ENCODE measurements at regions not wholly inside any gene's neighbourhood (a gene's known extent, or its start where the extent isn't known, plus 50 kb on each side); places are given as distances from the start of the nearest gene placed in this dataset.

GRCh38 chr22:49606562-49607290 lies 220.9 kb downstream of the BRD1 start:
- H3K4me1 ChIP-seq (ENCODE audit: insufficient read depth, low read length), result no peaks in the 10 kb centered on the region
- no peak overlapping the region for H3K9ac ChIP-seq (ENCODE audit: low read length)
- H3K36me3 ChIP-seq (ENCODE audit: insufficient read depth, low read length), result no peaks in the 10 kb centered on the region
- H3K4me3 ChIP-seq (ENCODE audit: low read depth in 1 of 2, low read length in 2 of 2), result no peak overlapping the region
- no peak overlapping the region for H3K27ac ChIP-seq (ENCODE audit: low read depth, low read length)
- H3K27me3 ChIP-seq (ENCODE audit: control insufficient read depth in 1 of 2, insufficient read depth in 2 of 2, low read length in 2 of 2), result no peaks in the 10 kb centered on the region
- no peaks in the 10 kb centered on the region for H3K9me3 ChIP-seq (ENCODE audit: low read length)

GRCh38 chr22:49604732-49605302 lies 222.9 kb downstream of the BRD1 start:
- no peak overlapping the region for H3K27ac ChIP-seq (ENCODE audit: low read depth, low read length)
- H3K9ac ChIP-seq (ENCODE audit: low read length), result no peak overlapping the region
- H3K4me1 ChIP-seq (ENCODE audit: insufficient read depth, low read length), result no peaks in the 10 kb centered on the region
- H3K36me3 ChIP-seq (ENCODE audit: insufficient read depth, low read length), result no peaks in the 10 kb centered on the region
- H3K4me3 ChIP-seq (ENCODE audit: low read depth in 1 of 2, low read length in 2 of 2), result no peak overlapping the region
- no peaks in the 10 kb centered on the region for H3K9me3 ChIP-seq (ENCODE audit: low read length)
- H3K27me3 ChIP-seq (ENCODE audit: control insufficient read depth in 1 of 2, insufficient read depth in 2 of 2, low read length in 2 of 2), result no peaks in the 10 kb centered on the region

- no peak overlapping the region for H3K4me3 ChIP-seq (ENCODE audit: low read depth in 1 of 2, low read length in 2 of 2)
- H3K27me3 ChIP-seq (ENCODE audit: control insufficient read depth in 1 of 2, insufficient read depth in 2 of 2, low read length in 2 of 2), result no peaks in the 10 kb centered on the region
- no peak overlapping the region for H3K27ac ChIP-seq (ENCODE audit: low read depth, low read length)
- no peaks in the 10 kb centered on the region for H3K4me1 ChIP-seq (ENCODE audit: insufficient read depth, low read length)
- H3K9me3 ChIP-seq (ENCODE audit: low read length), result no peaks in the 10 kb centered on the region
- H3K9ac ChIP-seq (ENCODE audit: low read length), result no peak overlapping the region
- H3K36me3 ChIP-seq (ENCODE audit: insufficient read depth, low read length), result no peaks in the 10 kb centered on the region
These were observed 224.7 kb downstream of the BRD1 start for GRCh38 chr22:49603016-49603415.

GRCh38 chr22:49602481-49602880 lies 225.2 kb downstream of the BRD1 start:
- H3K4me1 ChIP-seq (ENCODE audit: insufficient read depth, low read length), result no peaks in the 10 kb centered on the region
- no peaks in the 10 kb centered on the region for H3K36me3 ChIP-seq (ENCODE audit: insufficient read depth, low read length)
- H3K27ac ChIP-seq (ENCODE audit: low read depth, low read length), result no peak overlapping the region

GRCh38 chr22:49601614-49602321 lies 225.9 kb downstream of the BRD1 start:
- no peaks in the 10 kb centered on the region for H3K4me1 ChIP-seq (ENCODE audit: insufficient read depth, low read length)
- no peak overlapping the region for H3K27ac ChIP-seq (ENCODE audit: low read depth, low read length)
- H3K4me3 ChIP-seq (ENCODE audit: low read depth in 1 of 2, low read length in 2 of 2), result no peak overlapping the region
- no peaks in the 10 kb centered on the region for H3K9me3 ChIP-seq (ENCODE audit: low read length)
- H3K27me3 ChIP-seq (ENCODE audit: control insufficient read depth in 1 of 2, insufficient read depth in 2 of 2, low read length in 2 of 2), result no peaks in the 10 kb centered on the region
- H3K36me3 ChIP-seq (ENCODE audit: insufficient read depth, low read length), result no peaks in the 10 kb centered on the region
- H3K9ac ChIP-seq (ENCODE audit: low read length), result no peak overlapping the region

More at GRCh38 chr22:49602481-49602880, 225.2 kb downstream of the BRD1 start:
- H3K27me3 ChIP-seq (ENCODE audit: control insufficient read depth in 1 of 2, insufficient read depth in 2 of 2, low read length in 2 of 2), result no peaks in the 10 kb centered on the region
- H3K9me3 ChIP-seq (ENCODE audit: low read length), result no peaks in the 10 kb centered on the region
- H3K4me3 ChIP-seq (ENCODE audit: low read depth in 1 of 2, low read length in 2 of 2), result no peak overlapping the region
- H3K9ac ChIP-seq (ENCODE audit: low read length), result no peak overlapping the region

- Histone ChIP-seq H3K36me3 (ENCODE audit: insufficient read depth, low read length) (no peaks in the 10 kb centered on the region), H3K9ac (ENCODE audit: low read length) (no peak overlapping the region), H3K27ac (ENCODE audit: low read depth, low read length) (no peak overlapping the region)
These were observed 226.7 kb downstream of the BRD1 start for GRCh38 chr22:49600891-49601431.

GRCh38 chr22:49600468-49600867 lies 227.2 kb downstream of the BRD1 start:
- no peak overlapping the region for H3K9ac ChIP-seq (ENCODE audit: low read length)
- no peaks in the 10 kb centered on the region for H3K27me3 ChIP-seq (ENCODE audit: control insufficient read depth in 1 of 2, insufficient read depth in 2 of 2, low read length in 2 of 2)
- H3K4me1 ChIP-seq (ENCODE audit: insufficient read depth, low read length), result no peaks in the 10 kb centered on the region
- H3K9me3 ChIP-seq (ENCODE audit: low read length), result no peaks in the 10 kb centered on the region
- no peaks in the 10 kb centered on the region for H3K36me3 ChIP-seq (ENCODE audit: insufficient read depth, low read length)
- H3K4me3 ChIP-seq (ENCODE audit: low read depth in 1 of 2, low read length in 2 of 2), result no peak overlapping the region
- no peak overlapping the region for H3K27ac ChIP-seq (ENCODE audit: low read depth, low read length)

More at GRCh38 chr22:49600891-49601431, 226.7 kb downstream of the BRD1 start:
- Histone ChIP-seq H3K9me3 (ENCODE audit: low read length) (no peaks in the 10 kb centered on the region), H3K4me3 (ENCODE audit: low read depth in 1 of 2, low read length in 2 of 2) (no peak overlapping the region), H3K27me3 (ENCODE audit: control insufficient read depth in 1 of 2, insufficient read depth in 2 of 2, low read length in 2 of 2) (no peaks in the 10 kb centered on the region), H3K4me1 (ENCODE audit: insufficient read depth, low read length) (no peaks in the 10 kb centered on the region)

GRCh38 chr22:49599691-49600455 lies 227.8 kb downstream of the BRD1 start:
- H3K4me3 ChIP-seq (ENCODE audit: low read depth in 1 of 2, low read length in 2 of 2), result no peak overlapping the region
- H3K27me3 ChIP-seq (ENCODE audit: control insufficient read depth in 1 of 2, insufficient read depth in 2 of 2, low read length in 2 of 2), result no peaks in the 10 kb centered on the region
- no peaks in the 10 kb centered on the region for H3K9me3 ChIP-seq (ENCODE audit: low read length)
- H3K4me1 ChIP-seq (ENCODE audit: insufficient read depth, low read length), result no peaks in the 10 kb centered on the region
- H3K27ac ChIP-seq (ENCODE audit: low read depth, low read length), result no peak overlapping the region
- H3K9ac ChIP-seq (ENCODE audit: low read length), result no peak overlapping the region
- no peaks in the 10 kb centered on the region for H3K36me3 ChIP-seq (ENCODE audit: insufficient read depth, low read length)

- no peaks in the 10 kb centered on the region for H3K4me1 ChIP-seq (ENCODE audit: insufficient read depth, low read length)
- H3K27ac ChIP-seq (ENCODE audit: low read depth, low read length), result no peak overlapping the region
- H3K4me3 ChIP-seq (ENCODE audit: low read depth in 1 of 2, low read length in 2 of 2), result no peak overlapping the region
- H3K9ac ChIP-seq (ENCODE audit: low read length), result no peak overlapping the region
- no peaks in the 10 kb centered on the region for H3K36me3 ChIP-seq (ENCODE audit: insufficient read depth, low read length)
- no peaks in the 10 kb centered on the region for H3K27me3 ChIP-seq (ENCODE audit: control insufficient read depth in 1 of 2, insufficient read depth in 2 of 2, low read length in 2 of 2)
- H3K9me3 ChIP-seq (ENCODE audit: low read length), result no peaks in the 10 kb centered on the region
These were observed 228.6 kb downstream of the BRD1 start for GRCh38 chr22:49599039-49599438.

GRCh38 chr22:49598338-49598737 lies 229.3 kb downstream of the BRD1 start:
- no peaks in the 10 kb centered on the region for H3K27me3 ChIP-seq (ENCODE audit: control insufficient read depth in 1 of 2, insufficient read depth in 2 of 2, low read length in 2 of 2)
- no peaks in the 10 kb centered on the region for H3K9me3 ChIP-seq (ENCODE audit: low read length)
- no peaks in the 10 kb centered on the region for H3K36me3 ChIP-seq (ENCODE audit: insufficient read depth, low read length)

GRCh38 chr22:49597428-49598039 lies 230.1 kb downstream of the BRD1 start:
- Histone ChIP-seq H3K27me3 (ENCODE audit: control insufficient read depth in 1 of 2, insufficient read depth in 2 of 2, low read length in 2 of 2) (no peaks in the 10 kb centered on the region), H3K27ac (ENCODE audit: low read depth, low read length) (no peak overlapping the region), H3K36me3 (ENCODE audit: insufficient read depth, low read length) (no peaks in the 10 kb centered on the region), H3K4me3 (ENCODE audit: low read depth in 1 of 2, low read length in 2 of 2) (no peak overlapping the region), H3K4me1 (ENCODE audit: insufficient read depth, low read length) (no peaks in the 10 kb centered on the region), H3K9me3 (ENCODE audit: low read length) (no peaks in the 10 kb centered on the region), H3K9ac (ENCODE audit: low read length) (no peak overlapping the region)

More at GRCh38 chr22:49598338-49598737, 229.3 kb downstream of the BRD1 start:
- Histone ChIP-seq H3K4me3 (ENCODE audit: low read depth in 1 of 2, low read length in 2 of 2) (no peak overlapping the region), H3K9ac (ENCODE audit: low read length) (no peak overlapping the region), H3K27ac (ENCODE audit: low read depth, low read length) (no peak overlapping the region), H3K4me1 (ENCODE audit: insufficient read depth, low read length) (no peaks in the 10 kb centered on the region)
